WERI-Rb-1 (cell line): ENCODE measurements at regions not wholly inside any gene's neighbourhood (a gene's known extent, or its start where the extent isn't known, plus 50 kb on each side); places are given as distances from the start of the nearest gene placed in this dataset.

Experiments
- DNase-seq: peaks from one replicate; pipeline ENCODE4 v3.0.0-alpha.2; 2020
- H3K27ac ChIP-seq: fragments of 250-450 bp; sonication (Bioruptor Pico); 2 replicates; pipeline ENCODE4 v1.5.1; 2020; ENCODE audit warnings: mild to moderate bottlenecking, moderate library complexity
- H3K27me3 ChIP-seq: fragments of 250-450 bp; sonication (Bioruptor Pico); 2 replicates; pipeline ENCODE4 v1.5.1; 2021; ENCODE audit warnings: mild to moderate bottlenecking, low read depth, moderate library complexity; ENCODE audit not compliant: insufficient read depth, severe bottlenecking
- H3K36me3 ChIP-seq: fragments of 250-450 bp; sonication (Bioruptor Pico); 2 replicates; pipeline ENCODE4 v1.5.1; 2020; ENCODE audit warnings: mild to moderate bottlenecking, moderate library complexity
- H3K4me3 ChIP-seq: 2 replicates; pipeline ENCODE4 v1.5.1; 2011; ENCODE audit warnings: low read depth, mild to moderate bottlenecking, control low read depth, low read length
- H3K9me3 ChIP-seq: fragments of 250-450 bp; sonication (Bioruptor Pico); 2 replicates; pipeline ENCODE4 v1.5.1; 2021; ENCODE audit warnings: mild to moderate bottlenecking, moderate library complexity; ENCODE audit not compliant: severe bottlenecking
- TF ChIP-seq, protein P1 (sequence below): IDR thresholded peaks from 2 replicates; pipeline ENCODE4 v1.5.1; 2011; ENCODE audit warnings: low read depth, mild to moderate bottlenecking, control low read depth, inconsistent platforms, low read length

DNA sequence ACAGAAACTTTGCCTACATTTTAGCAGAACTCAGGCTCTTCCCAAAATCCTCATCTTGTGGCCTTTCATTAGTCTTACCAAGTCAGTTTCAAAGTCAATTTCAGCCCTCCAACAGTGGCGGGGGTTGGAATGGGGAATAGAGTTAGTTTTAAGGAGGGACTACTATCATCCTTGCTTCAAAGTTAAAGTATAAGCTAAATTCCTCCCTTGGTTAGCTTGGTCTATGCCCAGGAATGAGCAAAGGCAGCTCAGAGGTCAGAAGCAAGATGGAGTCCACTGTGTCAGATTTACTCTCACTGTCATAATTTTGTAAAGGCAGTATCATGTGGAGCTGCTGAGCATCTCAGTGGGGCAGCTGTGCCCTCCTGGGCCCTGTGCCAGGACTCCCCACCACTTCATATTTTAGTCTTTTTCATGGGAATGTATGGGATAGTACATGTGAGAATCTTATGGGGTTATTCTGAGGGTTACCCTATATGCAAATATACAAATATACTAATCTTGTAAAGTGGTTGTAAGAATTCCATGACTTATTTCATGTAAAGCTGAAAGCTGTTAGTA lies 145.2 kb upstream of the MMADHC start:
- H3K36me3 ChIP-seq = no peaks in the 10 kb centered on the region
- no peaks in the 10 kb centered on the region for H3K9me3 ChIP-seq
- no peak overlapping the region for H3K4me3 ChIP-seq
- no peak for DNase-seq
- H3K27ac ChIP-seq = no peak overlapping the region
- no peaks in the 10 kb centered on the region for H3K27me3 ChIP-seq
- TF ChIP-seq, protein P1, sequence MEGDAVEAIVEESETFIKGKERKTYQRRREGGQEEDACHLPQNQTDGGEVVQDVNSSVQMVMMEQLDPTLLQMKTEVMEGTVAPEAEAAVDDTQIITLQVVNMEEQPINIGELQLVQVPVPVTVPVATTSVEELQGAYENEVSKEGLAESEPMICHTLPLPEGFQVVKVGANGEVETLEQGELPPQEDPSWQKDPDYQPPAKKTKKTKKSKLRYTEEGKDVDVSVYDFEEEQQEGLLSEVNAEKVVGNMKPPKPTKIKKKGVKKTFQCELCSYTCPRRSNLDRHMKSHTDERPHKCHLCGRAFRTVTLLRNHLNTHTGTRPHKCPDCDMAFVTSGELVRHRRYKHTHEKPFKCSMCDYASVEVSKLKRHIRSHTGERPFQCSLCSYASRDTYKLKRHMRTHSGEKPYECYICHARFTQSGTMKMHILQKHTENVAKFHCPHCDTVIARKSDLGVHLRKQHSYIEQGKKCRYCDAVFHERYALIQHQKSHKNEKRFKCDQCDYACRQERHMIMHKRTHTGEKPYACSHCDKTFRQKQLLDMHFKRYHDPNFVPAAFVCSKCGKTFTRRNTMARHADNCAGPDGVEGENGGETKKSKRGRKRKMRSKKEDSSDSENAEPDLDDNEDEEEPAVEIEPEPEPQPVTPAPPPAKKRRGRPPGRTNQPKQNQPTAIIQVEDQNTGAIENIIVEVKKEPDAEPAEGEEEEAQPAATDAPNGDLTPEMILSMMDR = no peak

DNA sequence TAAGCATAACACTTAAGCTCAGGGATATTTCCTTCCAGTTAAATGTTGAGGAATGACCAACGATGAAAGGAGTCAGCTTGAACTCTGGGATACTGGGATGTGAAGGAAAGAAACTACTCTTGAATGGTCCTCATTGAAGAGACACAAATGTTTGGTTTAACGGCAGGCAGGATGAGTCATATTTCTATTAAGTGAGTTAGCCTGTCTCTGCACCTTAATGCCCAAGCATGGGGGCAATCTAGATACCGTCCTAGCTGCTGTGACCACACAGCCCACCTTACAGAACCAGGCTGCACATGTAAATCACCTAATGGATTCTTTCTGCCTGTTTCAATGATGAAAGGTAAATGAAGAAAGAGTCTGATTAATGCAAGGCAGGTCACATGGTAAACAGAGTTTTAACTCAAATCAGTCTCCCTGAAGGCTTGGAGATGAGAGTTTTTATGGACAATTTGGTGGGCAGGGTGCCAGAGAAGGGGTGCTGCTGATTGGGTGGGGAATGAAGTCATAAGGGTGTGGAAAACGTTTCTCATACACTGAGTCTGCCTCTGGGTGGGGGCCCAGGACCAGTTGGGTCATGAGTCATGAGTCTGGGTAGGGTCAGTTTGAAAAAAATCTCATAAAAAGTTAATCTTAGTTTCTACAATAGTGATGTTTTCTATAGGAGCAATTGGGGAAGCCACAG lies 144.6 kb upstream of the MMADHC start:
- no peak overlapping the region for H3K27ac ChIP-seq
- DNase-seq = no peak
- H3K4me3 ChIP-seq = no peak overlapping the region
- H3K36me3 ChIP-seq = no peaks in the 10 kb centered on the region
- no peaks in the 10 kb centered on the region for H3K9me3 ChIP-seq
- no peaks in the 10 kb centered on the region for H3K27me3 ChIP-seq
- TF ChIP-seq, protein P1 = no peak

DNA sequence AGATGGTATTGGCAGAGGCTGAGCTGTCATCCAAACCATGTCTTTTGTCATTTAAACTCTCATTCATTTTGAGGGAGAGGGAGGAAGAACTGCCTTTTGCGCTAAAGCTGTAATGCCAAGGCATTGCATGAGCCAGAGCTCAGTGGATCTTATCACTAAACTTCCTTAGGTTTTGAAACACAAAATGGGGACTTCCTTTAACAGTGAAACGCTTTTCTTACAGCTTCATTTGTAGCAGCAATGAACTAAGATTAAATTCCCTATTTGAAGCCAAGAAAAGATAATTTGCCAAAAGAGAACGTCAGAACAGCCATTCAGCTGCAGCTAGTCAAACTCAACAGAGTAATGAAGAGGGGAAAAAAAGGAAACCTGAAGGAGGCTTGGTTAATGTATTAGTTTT lies 143.5 kb upstream of the MMADHC start:
- Histone ChIP-seq H3K27ac (no peak overlapping the region), H3K36me3 (no peaks in the 10 kb centered on the region), H3K9me3 (no peaks in the 10 kb centered on the region), H3K4me3 (no peak overlapping the region), H3K27me3 (no peaks in the 10 kb centered on the region)
- TF ChIP-seq, protein P1 = no peak
- DNase-seq = no peak

DNA sequence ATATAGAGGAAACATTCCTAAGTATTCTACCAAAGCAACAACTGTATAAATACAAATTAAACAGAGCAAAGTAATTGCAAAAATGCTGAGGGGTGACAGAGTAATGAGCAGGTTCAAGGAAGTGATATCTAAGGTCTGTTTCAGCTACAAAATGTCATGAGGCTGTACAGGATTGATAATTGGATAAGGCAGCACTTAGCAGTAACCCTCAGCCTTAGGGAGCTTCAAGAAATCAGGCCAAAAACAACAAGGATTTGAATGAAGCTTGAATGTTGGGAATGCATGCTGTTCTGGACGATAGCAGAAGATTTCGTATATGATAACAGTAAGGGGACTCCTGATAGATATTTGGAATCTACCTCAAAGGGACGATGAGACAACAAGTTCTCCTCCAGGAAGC lies 142.0 kb upstream of the MMADHC start:
- Histone ChIP-seq H3K4me3 (no peak overlapping the region), H3K36me3 (no peaks in the 10 kb centered on the region), H3K9me3 (no peaks in the 10 kb centered on the region), H3K27me3 (no peaks in the 10 kb centered on the region), H3K27ac (no peak overlapping the region)
- DNase-seq = no peak
- TF ChIP-seq, protein P1 = no peak

DNA sequence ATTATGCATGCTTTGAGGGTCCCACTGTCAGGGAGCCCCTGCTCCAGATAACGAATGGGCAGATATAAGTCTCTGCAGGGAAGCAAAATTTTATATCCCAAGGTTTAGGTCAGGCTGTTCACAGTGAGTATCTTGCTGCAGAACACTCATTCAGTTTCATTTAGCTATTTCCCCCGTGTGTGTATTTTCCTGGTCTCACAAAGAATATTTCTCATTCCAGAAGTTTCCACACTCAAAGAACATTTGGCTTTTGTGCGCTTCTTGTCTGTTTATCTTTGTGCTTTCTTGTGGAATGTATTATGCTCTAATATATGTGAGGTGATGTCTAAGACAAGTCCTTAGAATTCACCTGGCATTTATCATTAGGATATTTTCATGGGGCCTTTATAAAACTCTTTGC lies 140.4 kb upstream of the MMADHC start:
- Histone ChIP-seq H3K27me3 (no peaks in the 10 kb centered on the region), H3K27ac (no peak overlapping the region), H3K36me3 (no peaks in the 10 kb centered on the region), H3K4me3 (no peak overlapping the region), H3K9me3 (no peaks in the 10 kb centered on the region)
- TF ChIP-seq, protein P1 = no peak
- no peak for DNase-seq

DNA sequence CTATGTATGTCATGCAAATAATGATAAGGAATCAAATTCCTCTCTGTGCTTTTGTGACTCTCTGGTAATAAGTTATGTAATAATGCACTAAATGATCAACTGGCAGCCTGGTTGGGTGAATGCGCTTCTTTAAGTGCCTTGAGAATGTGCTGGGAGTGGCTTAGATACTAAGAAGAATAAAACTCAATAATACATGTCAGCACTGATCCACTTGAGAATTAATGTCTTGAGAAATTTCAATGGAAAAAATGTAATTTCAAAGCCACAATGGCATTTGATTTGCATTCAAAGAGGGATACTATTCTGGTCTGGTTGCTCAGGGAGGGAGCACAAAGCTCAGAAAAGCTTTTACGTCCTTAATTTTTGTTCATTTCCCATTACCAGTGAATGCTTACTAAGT lies 137.7 kb upstream of the MMADHC start:
- H3K9me3 ChIP-seq = no peaks in the 10 kb centered on the region
- no peak for DNase-seq
- no peak overlapping the region for H3K27ac ChIP-seq
- H3K36me3 ChIP-seq = no peaks in the 10 kb centered on the region
- TF ChIP-seq, protein P1 = no peak
- H3K4me3 ChIP-seq = no peak overlapping the region
- no peaks in the 10 kb centered on the region for H3K27me3 ChIP-seq
